H9 (cell line): ENCODE measurements at regions not wholly inside any gene's neighbourhood (a gene's known extent, or its start where the extent isn't known, plus 50 kb on each side); places are given as distances from the start of the nearest gene placed in this dataset.

ENCODE experiments used
- DNase-seq: peaks from one replicate; pipeline ENCODE4 v3.0.0-alpha.2; 2017
- H2AFZ ChIP-seq: one replicate; pipeline ENCODE4 v1.6.1; 2013; ENCODE audit warnings: mild to moderate bottlenecking, low read length, control low read depth, moderate library complexity
- H2AK5ac ChIP-seq: 2 replicates; pipeline ENCODE4 v1.6.1; 2013; ENCODE audit warnings: low read length, control low read depth, mixed read lengths; ENCODE audit not compliant: insufficient read length
- H2BK120ac ChIP-seq: one replicate; pipeline ENCODE4 v1.6.1; 2013; ENCODE audit warnings: low read depth, mild to moderate bottlenecking, low read length, control low read depth, inconsistent platforms; ENCODE audit not compliant: poor library complexity, severe bottlenecking
- H2BK12ac ChIP-seq: 2 replicates; pipeline ENCODE4 v1.6.1; 2013; ENCODE audit warnings: low read length, control low read depth, mixed read lengths, low read depth; ENCODE audit not compliant: insufficient read length
- H2BK15ac ChIP-seq: 2 replicates; pipeline ENCODE4 v1.6.1; 2013; ENCODE audit warnings: low read depth, low read length, control low read depth
- H2BK20ac ChIP-seq: one replicate; pipeline ENCODE4 v1.6.1; 2013; ENCODE audit warnings: low read depth, mild to moderate bottlenecking, low read length, control low read depth, inconsistent platforms; ENCODE audit not compliant: poor library complexity, severe bottlenecking
- H2BK5ac ChIP-seq: 2 replicates; pipeline ENCODE4 v1.6.1; 2013; ENCODE audit warnings: low read length, control low read depth, mixed read lengths; ENCODE audit not compliant: insufficient read length
- H3K14ac ChIP-seq: 2 replicates; pipeline ENCODE4 v1.6.1; 2013; ENCODE audit warnings: low read length, control low read depth; ENCODE audit not compliant: insufficient read depth
- H3K18ac ChIP-seq: 2 replicates; pipeline ENCODE4 v1.6.1; 2013; ENCODE audit warnings: low read depth, mild to moderate bottlenecking, mixed read lengths, low read length, control low read depth; ENCODE audit not compliant: insufficient read length
- H3K23ac ChIP-seq: 2 replicates; pipeline ENCODE4 v1.6.1; 2013; ENCODE audit warnings: low read length, control low read depth, mixed read lengths, low read depth; ENCODE audit not compliant: insufficient read length
- H3K23me2 ChIP-seq: 2 replicates; pipeline ENCODE4 v1.6.1; 2013; ENCODE audit warnings: low read depth, mild to moderate bottlenecking, mixed read lengths, low read length, control low read depth; ENCODE audit not compliant: insufficient read length, poor library complexity, severe bottlenecking
- H3K27ac ChIP-seq: 2 replicates; pipeline ENCODE4 v1.5.1; 2013; ENCODE audit warnings: low read length, control low read depth, mixed read lengths, low read depth; ENCODE audit not compliant: insufficient read length
- H3K27me3 ChIP-seq: 2 replicates; pipeline ENCODE4 v1.6.1; 2013; ENCODE audit warnings: low read length, control low read depth, inconsistent platforms; ENCODE audit not compliant: insufficient read depth
- H3K4ac ChIP-seq: 2 replicates; pipeline ENCODE4 v1.6.1; 2013; ENCODE audit warnings: low read depth, mild to moderate bottlenecking, control low read depth, inconsistent platforms, low read length, moderate library complexity
- H3K4me1 ChIP-seq: 2 replicates; pipeline ENCODE4 v1.6.1; 2013; ENCODE audit warnings: low read length, control low read depth, inconsistent platforms; ENCODE audit not compliant: insufficient read depth
- H3K4me2 ChIP-seq: 2 replicates; pipeline ENCODE4 v1.6.1; 2013; ENCODE audit warnings: low read length, control low read depth, mixed read lengths; ENCODE audit not compliant: insufficient read length, insufficient read depth
- H3K56ac ChIP-seq: 2 replicates; pipeline ENCODE4 v1.6.1; 2013; ENCODE audit warnings: low read depth, mild to moderate bottlenecking, mixed read lengths, low read length, control low read depth; ENCODE audit not compliant: insufficient read length
- H3K79me1 ChIP-seq: 2 replicates; pipeline ENCODE4 v1.6.1; 2013; ENCODE audit warnings: low read depth, mild to moderate bottlenecking, moderate library complexity, low read length, control low read depth, inconsistent platforms; ENCODE audit not compliant: insufficient read depth, poor library complexity, severe bottlenecking
- H3K79me2 ChIP-seq: 2 replicates; pipeline ENCODE4 v1.6.1; 2013; ENCODE audit warnings: low read length, control low read depth, inconsistent platforms; ENCODE audit not compliant: insufficient read depth
- H3K9ac ChIP-seq: 2 replicates; pipeline ENCODE4 v1.6.1; 2013; ENCODE audit warnings: low read length, control low read depth, mixed read lengths; ENCODE audit not compliant: insufficient read length; ENCODE audit errors: extremely low read depth
- H3K9me3 ChIP-seq: one replicate; pipeline ENCODE4 v1.6.1; 2013; ENCODE audit warnings: low read depth, low read length, inconsistent platforms; ENCODE audit not compliant: control insufficient read depth
- H3T11ph ChIP-seq: one replicate; pipeline ENCODE4 v1.6.1; 2013; ENCODE audit warnings: mild to moderate bottlenecking, low read length, control low read depth, inconsistent platforms
- H4K20me1 ChIP-seq: one replicate; pipeline ENCODE4 v1.6.1; 2013; ENCODE audit not compliant: control insufficient read depth, insufficient read length, insufficient read depth
- H4K5ac ChIP-seq: 2 replicates; pipeline ENCODE4 v1.6.1; 2013; ENCODE audit warnings: low read depth, mild to moderate bottlenecking, mixed read lengths, low read length, control low read depth; ENCODE audit not compliant: insufficient read length
- H4K8ac ChIP-seq: replicated peaks from 2 replicates; pipeline ENCODE4 v1.6.1; 2013; ENCODE audit warnings: low read length, control low read depth, mixed read lengths, low read depth; ENCODE audit not compliant: insufficient read length
- H4K91ac ChIP-seq: 2 replicates; pipeline ENCODE4 v1.6.1; 2013; ENCODE audit warnings: low read depth, mild to moderate bottlenecking, moderate library complexity, mixed read lengths, low read length, control low read depth; ENCODE audit not compliant: insufficient read length
- H3K27ac Mint-ChIP-seq, 3 experiments: 2 replicates in 2 of 3; 3 replicates in 1 of 3; pipeline ENCODE4 v1.8.0; 2020 to 2021; ENCODE audit warnings: mixed read lengths in 3 of 3, mild to moderate bottlenecking in 1 of 3, moderate library complexity in 1 of 3
- H3K27me3 Mint-ChIP-seq: 2 replicates; pipeline ENCODE4 v1.8.0; 2021; ENCODE audit warnings: low read depth, mild to moderate bottlenecking, moderate library complexity, mixed read lengths
- H3K36me3 Mint-ChIP-seq, 3 experiments: 2 replicates in 2 of 3; 3 replicates in 1 of 3; pipeline ENCODE4 v1.8.0; 2020 to 2021; ENCODE audit warnings: low read depth in 3 of 3, mixed read lengths in 3 of 3; ENCODE audit not compliant: insufficient read depth in 1 of 3
- H3K4me1 Mint-ChIP-seq, 2 experiments: 2 replicates each; pipeline ENCODE4 v1.8.0; 2020; ENCODE audit warnings: mixed read lengths in 2 of 2
- H3K4me3 Mint-ChIP-seq, 2 experiments: 2 replicates in 1 of 2; 3 replicates in 1 of 2; pipeline ENCODE4 v1.8.0; 2020 to 2021; ENCODE audit warnings: mild to moderate bottlenecking in 2 of 2, mixed read lengths in 2 of 2, moderate library complexity in 1 of 2
- H3K9me3 Mint-ChIP-seq, 2 experiments: 2 replicates in 1 of 2; 3 replicates in 1 of 2; pipeline ENCODE4 v1.8.0; 2020; ENCODE audit warnings: mild to moderate bottlenecking in 2 of 2, mixed read lengths in 2 of 2, moderate library complexity in 1 of 2
- CTCF ChIP-seq: fragments of 200-600 bp; sonication (generic); conservative IDR thresholded peaks from 3 replicates; pipeline ENCODE4 v1.8.0; 2021; ENCODE audit warnings: antibody characterized with exemption, mild to moderate bottlenecking
- WGBS: extraction: QIAGEN DNeasy Blood & Tissue Kit; methylation state at CpG from one replicate; pipeline ENCODE4 v1.1.7; 2013; ENCODE audit warnings: missing lambda C conversion rate, low lambda C conversion rate, mixed read lengths; ENCODE audit not compliant: insufficient read length; ENCODE audit errors: extremely low coverage; 5-methylcytosine and 5-hydroxymethylcytosine counted together

GRCh38 chr1:201716742-201717135, 112.2 kb upstream of the IPO9 start:
- H4K20me1 ChIP-seq, result peaks cover 2% of the 10 kb centered on the region
- no peaks in the 10 kb centered on the region for H3K4me1 ChIP-seq
- no peak overlapping the region for H4K5ac ChIP-seq
- no peak overlapping the region for H2BK15ac ChIP-seq
- no peaks in the 10 kb centered on the region for H3K27me3 ChIP-seq
- TF ChIP-seq CTCF, result no peak
- H3K9me3 ChIP-seq, result no peaks in the 10 kb centered on the region
- H3K27ac ChIP-seq, result no peak overlapping the region
- no peak overlapping the region for H3K18ac ChIP-seq
- no peak overlapping the region for H4K91ac ChIP-seq
- no peak overlapping the region for H2BK120ac ChIP-seq
- H3K4me1 Mint-ChIP-seq, result peaks cover 43 to 46% of the 10 kb centered on the region in 2 experiments
- H3K23ac ChIP-seq, result no peak overlapping the region
- H3K4me3 Mint-ChIP-seq, result no peak overlapping the region
- no peak overlapping the region for H3T11ph ChIP-seq
- H3K36me3 Mint-ChIP-seq, result peaks cover 0 to 13% (median 11%) of the 10 kb centered on the region in 3 experiments; a peak in 3 of 7 replicates
- no peak overlapping the region for H3K4me2 ChIP-seq
- H2BK5ac ChIP-seq, result no peak overlapping the region
- no peak overlapping the region for H3K56ac ChIP-seq
- DNase-seq, result no peak
- H3K4ac ChIP-seq, result no peak overlapping the region
- no peaks in the 10 kb centered on the region for H3K9me3 Mint-ChIP-seq
- no peak overlapping the region for H2AFZ ChIP-seq
- H2AK5ac ChIP-seq, result no peak overlapping the region
- WGBS, result no CpG with 5 or more reads among the region's 7 CpGs
- H3K27me3 Mint-ChIP-seq, result peaks cover 2% of the 10 kb centered on the region; the same call in 1 of the 2 replicates
- H4K8ac ChIP-seq, result no peak overlapping the region
- H2BK20ac ChIP-seq, result no peak overlapping the region
- H3K14ac ChIP-seq, result no peak overlapping the region
- H3K79me2 ChIP-seq, result no peaks in the 10 kb centered on the region
- H3K27ac Mint-ChIP-seq, result no peak overlapping the region
- H3K79me1 ChIP-seq, result no peaks in the 10 kb centered on the region
- no peak overlapping the region for H2BK12ac ChIP-seq
- H3K9ac ChIP-seq, result no peak overlapping the region
- no peaks in the 10 kb centered on the region for H3K23me2 ChIP-seq
